ENCODE measurements at regions not wholly inside any gene's neighbourhood (a gene's known extent, or its start where the extent isn't known, plus 50 kb on each side); places are given as distances from the start of the nearest gene placed in this dataset.

DNA sequence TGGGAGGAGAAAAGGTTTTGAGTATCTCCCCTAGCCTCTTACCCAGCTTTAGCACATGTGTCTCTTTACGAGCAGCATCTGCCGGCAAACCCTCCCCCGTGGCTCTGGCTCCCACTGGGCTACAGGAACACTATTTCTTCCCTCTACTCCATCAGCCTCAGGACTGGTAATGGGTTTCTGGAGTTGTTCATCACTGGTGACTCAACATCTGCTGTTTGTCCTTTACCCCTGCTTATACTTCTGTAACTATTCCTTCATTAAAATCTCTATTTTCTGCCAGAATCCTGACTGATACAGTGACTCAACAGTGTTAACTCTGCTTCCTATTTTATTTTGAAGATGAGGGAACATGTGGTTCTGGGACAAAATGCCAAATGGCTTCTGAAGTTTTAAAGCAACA is 437.3 kb upstream of the HTR2A start:
- H3K36me3 ChIP-seq (ENCODE audit: insufficient read depth, low read length): no peaks in the 10 kb centered on the region
- no peak for TF ChIP-seq TAF1 (IDR thresholded peaks at IDR 0.05; ENCODE audit: low read depth)
- TF ChIP-seq, protein P1, sequence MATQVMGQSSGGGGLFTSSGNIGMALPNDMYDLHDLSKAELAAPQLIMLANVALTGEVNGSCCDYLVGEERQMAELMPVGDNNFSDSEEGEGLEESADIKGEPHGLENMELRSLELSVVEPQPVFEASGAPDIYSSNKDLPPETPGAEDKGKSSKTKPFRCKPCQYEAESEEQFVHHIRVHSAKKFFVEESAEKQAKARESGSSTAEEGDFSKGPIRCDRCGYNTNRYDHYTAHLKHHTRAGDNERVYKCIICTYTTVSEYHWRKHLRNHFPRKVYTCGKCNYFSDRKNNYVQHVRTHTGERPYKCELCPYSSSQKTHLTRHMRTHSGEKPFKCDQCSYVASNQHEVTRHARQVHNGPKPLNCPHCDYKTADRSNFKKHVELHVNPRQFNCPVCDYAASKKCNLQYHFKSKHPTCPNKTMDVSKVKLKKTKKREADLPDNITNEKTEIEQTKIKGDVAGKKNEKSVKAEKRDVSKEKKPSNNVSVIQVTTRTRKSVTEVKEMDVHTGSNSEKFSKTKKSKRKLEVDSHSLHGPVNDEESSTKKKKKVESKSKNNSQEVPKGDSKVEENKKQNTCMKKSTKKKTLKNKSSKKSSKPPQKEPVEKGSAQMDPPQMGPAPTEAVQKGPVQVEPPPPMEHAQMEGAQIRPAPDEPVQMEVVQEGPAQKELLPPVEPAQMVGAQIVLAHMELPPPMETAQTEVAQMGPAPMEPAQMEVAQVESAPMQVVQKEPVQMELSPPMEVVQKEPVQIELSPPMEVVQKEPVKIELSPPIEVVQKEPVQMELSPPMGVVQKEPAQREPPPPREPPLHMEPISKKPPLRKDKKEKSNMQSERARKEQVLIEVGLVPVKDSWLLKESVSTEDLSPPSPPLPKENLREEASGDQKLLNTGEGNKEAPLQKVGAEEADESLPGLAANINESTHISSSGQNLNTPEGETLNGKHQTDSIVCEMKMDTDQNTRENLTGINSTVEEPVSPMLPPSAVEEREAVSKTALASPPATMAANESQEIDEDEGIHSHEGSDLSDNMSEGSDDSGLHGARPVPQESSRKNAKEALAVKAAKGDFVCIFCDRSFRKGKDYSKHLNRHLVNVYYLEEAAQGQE (IDR thresholded peaks at IDR 0.05; ENCODE audit: borderline replicate concordance): no peak
- H2AFZ ChIP-seq (ENCODE audit: low read depth, low read length): no peak overlapping the region
- H3F3A ChIP-seq (ENCODE audit: insufficient read depth, low read length, poor library complexity, severe bottlenecking): no peaks in the 10 kb centered on the region
- no peak overlapping the region for H3K27ac ChIP-seq (ENCODE audit: low read length)
- H3K27me3 ChIP-seq (ENCODE audit: insufficient read depth, low read depth, low read length): no peaks in the 10 kb centered on the region
- no peaks in the 10 kb centered on the region for H4K20me1 ChIP-seq (ENCODE audit: insufficient read depth)
- H3K9ac ChIP-seq (ENCODE audit: low read length): no peak overlapping the region
- H3K9me2 ChIP-seq (ENCODE audit: insufficient read depth, low read length): no peaks in the 10 kb centered on the region
- H3K4me2 ChIP-seq (ENCODE audit: low read length): no peak overlapping the region
- no peaks in the 10 kb centered on the region for H3K9me3 ChIP-seq (ENCODE audit: low read length)
- H3K4me3 ChIP-seq (ENCODE audit: low read length): no peak overlapping the region
- no peaks in the 10 kb centered on the region for H3K79me2 ChIP-seq (replicated peaks; ENCODE audit: insufficient read depth, low read length)

DNA sequence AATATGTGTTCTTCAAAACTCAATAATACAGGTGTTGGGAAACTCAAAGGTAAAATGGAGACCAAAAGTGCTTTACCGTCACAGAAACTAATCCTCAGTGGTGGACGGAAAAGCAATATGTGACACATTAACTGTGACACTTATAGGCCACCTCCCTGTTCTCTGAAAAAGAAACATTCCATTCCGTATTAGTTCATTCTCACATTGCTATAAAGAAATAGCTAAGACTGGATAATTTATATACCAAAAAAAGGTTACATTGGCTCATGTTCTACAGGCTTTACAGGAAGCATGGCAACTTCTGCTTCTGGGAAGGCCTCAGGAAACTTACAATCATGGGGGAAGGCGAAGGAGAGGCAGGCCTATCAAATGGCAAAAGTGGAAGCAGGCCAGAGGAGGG is 435.3 kb upstream of the HTR2A start:
- no peaks in the 10 kb centered on the region for H3F3A ChIP-seq (ENCODE audit: insufficient read depth, low read length, poor library complexity, severe bottlenecking)
- H3K27me3 ChIP-seq (ENCODE audit: insufficient read depth, low read depth, low read length): no peaks in the 10 kb centered on the region
- no peak overlapping the region for H3K4me3 ChIP-seq (ENCODE audit: low read length)
- no peak for TF ChIP-seq POLR2AphosphoS5 (IDR thresholded peaks at IDR 0.05)
- TF ChIP-seq EP300 (conservative IDR thresholded peaks at IDR 0.05; ENCODE audit: poor library complexity, severe bottlenecking): no peak
- TF ChIP-seq EZH2 (IDR thresholded peaks at IDR 0.05; ENCODE audit: borderline replicate concordance, insufficient read depth, low read length, poor library complexity, severe bottlenecking): no peak
- TF ChIP-seq SMC3 (conservative IDR thresholded peaks at IDR 0.05; ENCODE audit: poor library complexity): no peak
- TF ChIP-seq TAF1 (IDR thresholded peaks at IDR 0.05; ENCODE audit: low read depth): no peak
- TF ChIP-seq, protein P2, sequence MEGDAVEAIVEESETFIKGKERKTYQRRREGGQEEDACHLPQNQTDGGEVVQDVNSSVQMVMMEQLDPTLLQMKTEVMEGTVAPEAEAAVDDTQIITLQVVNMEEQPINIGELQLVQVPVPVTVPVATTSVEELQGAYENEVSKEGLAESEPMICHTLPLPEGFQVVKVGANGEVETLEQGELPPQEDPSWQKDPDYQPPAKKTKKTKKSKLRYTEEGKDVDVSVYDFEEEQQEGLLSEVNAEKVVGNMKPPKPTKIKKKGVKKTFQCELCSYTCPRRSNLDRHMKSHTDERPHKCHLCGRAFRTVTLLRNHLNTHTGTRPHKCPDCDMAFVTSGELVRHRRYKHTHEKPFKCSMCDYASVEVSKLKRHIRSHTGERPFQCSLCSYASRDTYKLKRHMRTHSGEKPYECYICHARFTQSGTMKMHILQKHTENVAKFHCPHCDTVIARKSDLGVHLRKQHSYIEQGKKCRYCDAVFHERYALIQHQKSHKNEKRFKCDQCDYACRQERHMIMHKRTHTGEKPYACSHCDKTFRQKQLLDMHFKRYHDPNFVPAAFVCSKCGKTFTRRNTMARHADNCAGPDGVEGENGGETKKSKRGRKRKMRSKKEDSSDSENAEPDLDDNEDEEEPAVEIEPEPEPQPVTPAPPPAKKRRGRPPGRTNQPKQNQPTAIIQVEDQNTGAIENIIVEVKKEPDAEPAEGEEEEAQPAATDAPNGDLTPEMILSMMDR (IDR thresholded peaks at IDR 0.05; ENCODE audit: poor library complexity, severe bottlenecking): no peak
- TF ChIP-seq RAD21 (conservative IDR thresholded peaks at IDR 0.05): no peak
- no peak for TF ChIP-seq MXI1 (conservative IDR thresholded peaks at IDR 0.05; ENCODE audit: poor library complexity, severe bottlenecking)
- TF ChIP-seq, protein P1 (IDR thresholded peaks at IDR 0.05; ENCODE audit: borderline replicate concordance): no peak
- no peaks in the 10 kb centered on the region for H3K9me3 ChIP-seq (ENCODE audit: low read length)
- H3K27ac ChIP-seq (ENCODE audit: low read length): no peak overlapping the region
- H3K79me2 ChIP-seq (replicated peaks; ENCODE audit: insufficient read depth, low read length): no peaks in the 10 kb centered on the region
- no peak overlapping the region for H2AFZ ChIP-seq (ENCODE audit: low read depth, low read length)
- H4K20me1 ChIP-seq (ENCODE audit: insufficient read depth): no peaks in the 10 kb centered on the region
- no peaks in the 10 kb centered on the region for H3K9me2 ChIP-seq (ENCODE audit: insufficient read depth, low read length)
- no peak overlapping the region for H3K4me2 ChIP-seq (ENCODE audit: low read length)
- no peaks in the 10 kb centered on the region for H3K36me3 ChIP-seq (ENCODE audit: insufficient read depth, low read length)
- no peak overlapping the region for H3K9ac ChIP-seq (ENCODE audit: low read length)

Measured in neural cell (in vitro differentiated cells).